B cell (primary cell): ENCODE measurements at regions not wholly inside any gene's neighbourhood (a gene's known extent, or its start where the extent isn't known, plus 50 kb on each side); places are given as distances from the start of the nearest gene placed in this dataset.

Source experiments
- ATAC-seq: fragments of 200-7000 bp; cut with Tn5 transposase; one replicate; pipeline ENCODE4 v1.10.0; 2021; ENCODE audit warnings: low read depth, mild to moderate bottlenecking, moderate number of reproducible peaks, moderate library complexity
- CTCF ChIA-PET: fragments of 350-600 bp; sonication (Branson Sonifier 250); formaldehyde crosslinking; loops from one replicate; lab custom pipeline; 2021; ENCODE audit warnings: antibody characterized with exemption, inconsistent platforms; lab: Charles Lee
- POLR2A ChIA-PET: fragments of 350-600 bp; sonication (Branson Sonifier 250); formaldehyde crosslinking; loops from one replicate; lab custom pipeline; 2021; ENCODE audit warnings: antibody characterized with exemption; lab: Charles Lee
- DNase-seq: peaks from one replicate; pipeline ENCODE4 v3.0.0; 2013
- H2AFZ ChIP-seq: 2 replicates; pipeline ENCODE4 v1.6.1; 2012; ENCODE audit warnings: mild to moderate bottlenecking, low read depth, low read length; ENCODE audit not compliant: insufficient read depth, poor library complexity, severe bottlenecking
- H3K27ac ChIP-seq, 2 donors: 1 replicate in 1 of 2; 2 replicates in 1 of 2; pipeline ENCODE4 v1.5.1; 2012 to 2013; ENCODE audit warnings: low read length in 2 of 2, mild to moderate bottlenecking in 2 of 2, moderate library complexity in 1 of 2
- H3K27me3 ChIP-seq, 4 experiments: fragments of 200-600 bp in 1 of 4; sonication (generic) in 1 of 4; replicated peaks in 1 of 4; 1 replicate in 2 of 4; 2 replicates in 2 of 4; pipeline versions ENCODE4 v1.6.1 to v1.7.0; 2013 to 2016; ENCODE audit warnings: low read length in 3 of 4, mild to moderate bottlenecking in 2 of 4, mixed read lengths in 1 of 4, moderate library complexity in 1 of 4; ENCODE audit not compliant: insufficient read depth in 4 of 4, control insufficient read depth in 3 of 4; ENCODE audit errors: control extremely low read depth in 1 of 4
- H3K36me3 ChIP-seq, 2 experiments: replicated peaks in 1 of 2; 1 replicate in 1 of 2; 2 replicates in 1 of 2; pipeline versions ENCODE4 v1.6.1 to v1.7.1; 2013; ENCODE audit warnings: low read length in 1 of 2; ENCODE audit not compliant: insufficient read depth in 2 of 2, control insufficient read depth in 1 of 2; ENCODE audit errors: control extremely low read depth in 1 of 2, extremely low read depth in 1 of 2
- H3K4me1 ChIP-seq, 2 donors: fragments of 200-600 bp in 1 of 2; sonication (generic) in 1 of 2; 1 replicate in 1 of 2; 2 replicates in 1 of 2; pipeline versions ENCODE4 v1.5.1 to v1.6.1; 2013 to 2017; ENCODE audit warnings: low read length in 2 of 2; ENCODE audit not compliant: control insufficient read depth in 2 of 2, insufficient read depth in 2 of 2
- H3K4me2 ChIP-seq: replicated peaks from 2 replicates; pipeline ENCODE3; 2012; ENCODE audit warnings: mild to moderate bottlenecking, low read depth, low read length; ENCODE audit not compliant: poor library complexity, severe bottlenecking
- H3K4me3 ChIP-seq, 5 experiments: fragments of 200-600 bp in 1 of 5; sonication (generic) in 1 of 5; 1 replicate in 3 of 5; 2 replicates in 2 of 5; pipeline versions ENCODE4 v1.5.1 to v1.7.0; 2011 to 2016; ENCODE audit warnings: low read length in 4 of 5, mild to moderate bottlenecking in 4 of 5, low read depth in 2 of 5, control low read depth in 1 of 5, moderate library complexity in 1 of 5; ENCODE audit not compliant: insufficient read depth in 1 of 5; ENCODE audit errors: control extremely low read depth in 1 of 5, extremely low read depth in 1 of 5
- H3K79me2 ChIP-seq: fragments of 200-600 bp; sonication (generic); one replicate; pipeline ENCODE4 v1.6.0; 2016; ENCODE audit warnings: low read length; ENCODE audit not compliant: control insufficient read depth, insufficient read depth
- H3K9ac ChIP-seq: fragments of 200-600 bp; sonication (generic); 2 replicates; pipeline ENCODE4 v1.6.1; 2017; ENCODE audit warnings: mild to moderate bottlenecking, low read length, moderate library complexity
- H3K9me3 ChIP-seq, 3 donors: one replicate each; pipeline versions ENCODE4 v1.6.1 to v1.7.1; 2013; ENCODE audit warnings: low read length in 2 of 3; ENCODE audit not compliant: control insufficient read depth in 2 of 3, insufficient read depth in 1 of 3; ENCODE audit errors: control extremely low read depth in 1 of 3
- H4K20me1 ChIP-seq: 2 replicates; pipeline ENCODE4 v1.6.0; 2012; ENCODE audit warnings: mild to moderate bottlenecking, low read length; ENCODE audit not compliant: insufficient read depth, control insufficient read depth, poor library complexity, severe bottlenecking
- H3K27ac Mint-ChIP-seq: one replicate; pipeline ENCODE4 v1.8.0; 2021; ENCODE audit warnings: mixed read lengths
- H3K27me3 Mint-ChIP-seq: one replicate; pipeline ENCODE4 v1.8.0; 2021; ENCODE audit warnings: mixed read lengths
- H3K4me1 Mint-ChIP-seq: one replicate; pipeline ENCODE4 v1.8.0; 2021; ENCODE audit warnings: mixed read lengths
- H3K4me3 Mint-ChIP-seq: one replicate; pipeline ENCODE4 v1.8.0; 2021; ENCODE audit warnings: mixed read lengths
- H3K9me3 Mint-ChIP-seq: one replicate; pipeline ENCODE4 v1.8.0; 2022; ENCODE audit warnings: mixed read lengths; ENCODE audit not compliant: insufficient read depth
- CTCF ChIP-seq: fragments of 200-600 bp; IDR thresholded peaks from one replicate; pipeline ENCODE4 v1.8.0; 2022; ENCODE audit warnings: antibody characterized with exemption, mild to moderate bottlenecking
- EZH2 ChIP-seq: IDR thresholded peaks from 2 replicates; pipeline ENCODE4 v1.6.1; 2012; ENCODE audit warnings: borderline replicate concordance, low read depth, mild to moderate bottlenecking, moderate library complexity, low read length; ENCODE audit not compliant: insufficient read depth, poor library complexity, severe bottlenecking
- WGBS: methylation state at CpG from one replicate; pipeline ENCODE4 v1.1.5; 2013; ENCODE audit warnings: missing lambda C conversion rate; ENCODE audit not compliant: insufficient coverage; 5-methylcytosine and 5-hydroxymethylcytosine counted together
- intact Hi-C: fragments of 100-400 bp; cut with micrococcal nuclease; formaldehyde crosslinking; loops from one replicate; pipeline ENCODE4 v1.10.0; 2022

DNA sequence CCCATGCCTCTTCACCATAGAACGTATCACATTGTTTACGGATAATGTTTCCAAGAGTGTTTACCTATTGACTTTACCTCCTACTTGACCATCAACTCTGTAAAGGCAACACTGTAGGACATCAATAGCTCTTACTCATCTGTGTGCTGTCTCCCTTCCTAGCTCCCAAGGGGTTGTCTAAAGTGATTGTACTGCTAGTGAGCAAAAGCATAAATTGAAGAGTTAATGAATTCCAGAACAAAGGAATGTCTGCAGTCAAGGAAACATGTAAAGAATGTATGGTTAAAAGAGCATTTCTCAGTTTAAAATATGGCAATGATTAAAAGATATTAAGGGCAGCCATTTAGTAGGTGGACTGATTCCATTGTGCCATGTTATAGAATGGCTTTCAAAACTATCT is 985.4 kb downstream of the TBC1D32 start:
- Histone ChIP-seq H3K4me1 (peaks cover 0 to under 1% of the 10 kb centered on the region in 2 donors), H3K27me3 (no peaks in the 10 kb centered on the region), H3K4me3 (no peak overlapping the region), H2AFZ (no peak overlapping the region), H3K9me3 (no peaks in the 10 kb centered on the region), H3K27ac (no peak overlapping the region), H3K36me3 (no peaks in the 10 kb centered on the region), H4K20me1 (no peaks in the 10 kb centered on the region), H3K9ac (no peak overlapping the region), H3K4me2 (no peak overlapping the region), H3K79me2 (no peaks in the 10 kb centered on the region)
- WGBS = 71% methylated on average over 2 of the region's 2 CpGs
- Mint-ChIP-seq H3K4me3 (no peak overlapping the region), H3K4me1 (peaks cover 3% of the 10 kb centered on the region), H3K27me3 (no peaks in the 10 kb centered on the region), H3K27ac (no peak overlapping the region), H3K9me3 (no peaks in the 10 kb centered on the region)
- intact Hi-C loops = no loop called here
- TF ChIP-seq EZH2 (no peak), CTCF (no peak)
- ChIA-PET CTCF (no interaction called here), POLR2A (no interaction called here)
- DNase-seq = no peak
- ATAC-seq = no peak

DNA sequence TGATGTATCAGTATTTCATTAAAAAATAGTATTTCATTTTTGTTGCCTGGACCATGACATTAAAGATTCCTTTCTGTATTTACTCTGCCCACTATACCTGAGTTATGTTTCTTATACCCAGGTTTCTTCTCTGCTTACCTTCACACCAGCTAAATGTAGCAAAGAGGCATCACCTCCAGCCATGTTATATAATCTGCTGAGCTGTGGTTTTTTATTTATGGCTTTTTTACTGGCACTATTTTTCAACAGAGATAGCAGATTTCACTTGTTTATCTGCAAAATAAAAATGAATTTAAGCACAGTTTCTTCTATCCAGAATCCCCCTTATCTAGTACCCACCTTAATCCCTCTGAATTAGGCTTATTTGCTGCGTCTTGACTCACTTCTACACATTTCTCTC is 979.0 kb upstream of the MAN1A1 start:
- no peaks in the 10 kb centered on the region for H3K9me3 Mint-ChIP-seq
- WGBS = no CpG with 5 or more reads among the region's 1 CpG

More for the DNA sequence above, 979.0 kb upstream of the MAN1A1 start:
- no peak for DNase-seq
- no peak overlapping the region for H3K27ac Mint-ChIP-seq
- Histone ChIP-seq H3K4me1 (no peaks in the 10 kb centered on the region), H3K9ac (no peak overlapping the region), H3K9me3 (no peaks in the 10 kb centered on the region), H3K27me3 (no peaks in the 10 kb centered on the region), H3K4me2 (no peak overlapping the region), H2AFZ (no peak overlapping the region), H3K27ac (no peak overlapping the region), H3K79me2 (no peaks in the 10 kb centered on the region), H3K4me3 (no peak overlapping the region), H4K20me1 (no peaks in the 10 kb centered on the region), H3K36me3 (no peaks in the 10 kb centered on the region)
- CTCF ChIA-PET = no interaction called here
- POLR2A ChIA-PET = no interaction called here
- no peaks in the 10 kb centered on the region for H3K27me3 Mint-ChIP-seq
- intact Hi-C loops = no loop called here
- TF ChIP-seq EZH2 (no peak), CTCF (no peak)
- no peaks in the 10 kb centered on the region for H3K4me1 Mint-ChIP-seq
- ATAC-seq = no peak
- H3K4me3 Mint-ChIP-seq = no peak overlapping the region
